GM19452 (cell line): ENCODE measurements at regions not wholly inside any gene's neighbourhood (a gene's known extent, or its start where the extent isn't known, plus 50 kb on each side); places are given as distances from the start of the nearest gene placed in this dataset.

Experiments used
- ATAC-seq: cut with Tn5 transposase; IDR thresholded peaks from one replicate; pipeline ENCODE4 v1.9.1; 2021; ENCODE audit not compliant: unreplicated experiment

DNA sequence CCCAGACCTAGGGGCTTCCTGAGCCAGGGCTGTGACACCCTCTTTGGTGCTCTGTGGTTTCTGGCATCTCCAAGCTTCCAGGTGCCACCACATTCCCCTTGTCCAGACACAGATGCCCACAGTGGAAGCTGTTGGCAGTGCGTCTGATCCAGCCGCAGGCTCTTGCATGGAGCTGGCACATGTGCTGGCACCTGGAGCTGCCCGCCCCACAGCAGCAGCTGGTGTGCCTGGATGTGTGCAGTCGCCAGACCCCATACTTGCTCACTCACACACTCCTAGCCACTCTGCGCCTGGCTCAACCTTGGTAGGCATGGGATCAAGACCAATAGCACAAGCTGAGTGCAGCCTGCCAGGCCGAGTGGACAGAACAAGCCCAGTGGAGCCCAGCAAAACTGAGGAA is 106.5 kb downstream of the LYZL1 start:
- no peak for ATAC-seq

DNA sequence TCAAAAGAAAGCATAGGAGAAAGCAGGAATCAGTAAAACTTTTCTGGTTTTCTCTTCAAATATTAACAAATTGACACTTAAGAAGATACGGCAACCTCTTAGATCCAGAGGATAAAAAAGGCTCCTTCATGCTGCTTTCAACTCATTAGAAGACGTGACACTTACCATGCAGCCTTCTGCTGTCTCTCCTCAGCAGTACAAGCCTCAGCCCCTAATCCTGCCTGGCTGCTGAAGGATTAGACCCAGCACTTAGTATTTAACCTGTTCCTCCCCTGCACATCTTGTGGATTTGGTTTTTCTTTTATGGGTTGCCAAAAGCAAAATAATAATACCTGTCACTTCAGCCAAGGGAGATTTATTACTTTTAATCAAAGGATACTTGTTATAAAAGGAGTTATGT is 108.4 kb downstream of the LYZL1 start:
- ATAC-seq = no peak

DNA sequence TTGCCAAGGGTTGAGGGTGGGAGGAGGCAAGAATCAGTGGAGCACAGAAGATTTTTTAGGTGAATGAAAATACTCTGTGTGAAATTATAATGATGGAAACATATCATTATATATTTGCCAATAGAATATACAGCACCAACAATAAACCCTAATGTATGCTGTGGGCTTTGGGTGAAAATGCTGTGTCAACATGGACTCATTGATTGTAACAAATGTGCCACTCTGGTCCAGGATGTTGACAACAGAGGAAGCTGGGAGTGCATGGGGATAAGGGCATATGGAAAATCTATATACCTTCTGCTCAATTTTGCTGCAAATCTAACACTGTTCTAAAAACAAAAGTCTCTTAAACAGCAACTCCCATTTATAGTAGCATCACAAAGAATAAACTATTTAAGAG is 114.3 kb downstream of the LYZL1 start:
- no peak for ATAC-seq

DNA sequence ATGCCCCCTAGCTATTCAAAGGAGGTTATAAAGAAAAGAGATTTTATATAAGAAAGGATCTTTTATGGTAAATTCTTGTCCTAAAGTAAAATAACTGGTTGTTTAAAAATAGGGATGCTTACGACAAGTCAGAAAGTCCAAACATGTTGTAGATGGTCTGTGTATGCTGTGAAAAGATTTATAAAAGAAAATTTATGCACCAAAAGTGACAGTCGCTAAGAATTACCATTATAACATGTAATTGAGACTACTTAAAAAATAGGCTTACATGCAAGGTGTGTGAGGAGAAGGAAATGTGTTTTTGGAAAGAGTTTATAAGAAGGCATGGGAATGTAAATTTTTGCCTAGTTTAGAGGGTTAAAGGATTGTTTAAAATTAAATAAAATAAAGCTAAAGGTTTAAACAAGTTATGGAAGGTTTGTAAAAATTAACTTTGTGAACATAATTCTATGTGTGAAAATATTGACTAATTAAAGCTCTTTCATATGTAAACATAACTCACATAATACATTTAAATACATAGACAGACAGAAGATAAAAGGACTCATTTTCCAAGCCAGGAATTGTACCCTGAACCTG is 118.5 kb downstream of the LYZL1 start:
- no peak for ATAC-seq
